Activated CD4-positive, alpha-beta memory T cell treated with anti-CD3 and anti-CD28 coated beads for 36 hours (primary cell): ENCODE measurements at regions not wholly inside any gene's neighbourhood (a gene's known extent, or its start where the extent isn't known, plus 50 kb on each side); places are given as distances from the start of the nearest gene placed in this dataset.
"Not testable (repeated sequence)": the region's sequence is repeated elsewhere in the genome, so short reads cannot be mapped to it uniquely, and the experiment has no call there.

Experiments used
- CTCF ChIA-PET: fragments of 350-600 bp; sonication (Branson Sonifier 250); formaldehyde crosslinking; loops from one replicate; lab custom pipeline; 2021; ENCODE audit warnings: antibody characterized with exemption, inconsistent platforms; lab: Charles Lee
- POLR2A ChIA-PET: fragments of 350-600 bp; sonication (Branson Sonifier 250); formaldehyde crosslinking; loops from one replicate; lab custom pipeline; 2021; ENCODE audit warnings: antibody characterized with exemption; lab: Charles Lee
- DNase-seq: peaks from one replicate; pipeline ENCODE4 v3.0.0-alpha.2; 2020
- H3K27ac Mint-ChIP-seq: one replicate; pipeline ENCODE4 v1.8.0; 2021; ENCODE audit warnings: mixed read lengths
- H3K27me3 Mint-ChIP-seq: one replicate; pipeline ENCODE4 v1.8.0; 2021; ENCODE audit warnings: mixed read lengths
- H3K36me3 Mint-ChIP-seq: one replicate; pipeline ENCODE4 v1.8.0; 2021; ENCODE audit warnings: mixed read lengths
- H3K4me1 Mint-ChIP-seq: one replicate; pipeline ENCODE4 v1.8.0; 2021; ENCODE audit warnings: low read depth, mixed read lengths
- H3K4me3 Mint-ChIP-seq: one replicate; pipeline ENCODE4 v1.8.0; 2021; ENCODE audit warnings: mild to moderate bottlenecking, mixed read lengths
- H3K9me3 Mint-ChIP-seq: one replicate; pipeline ENCODE4 v1.8.0; 2021; ENCODE audit warnings: mixed read lengths
- intact Hi-C: fragments of 100-400 bp; cut with micrococcal nuclease; formaldehyde crosslinking; loops from one replicate; pipeline ENCODE4 v1.15.1; 2023

GRCh38 chr4:26204249-26204825 is 116.5 kb upstream of the RBPJ start:
- no peaks in the 10 kb centered on the region for H3K9me3 Mint-ChIP-seq
- CTCF ChIA-PET: interaction anchor here (0.6 to 1.2 kb wide), 2 partner anchors 22 to 43 kb away, joined by 3 read pairs; no protein-coding TSS in a partner anchor
- peaks cover 1% of the 10 kb centered on the region for H3K27me3 Mint-ChIP-seq
- peaks cover 24% of the 10 kb centered on the region for H3K4me1 Mint-ChIP-seq
- no peak overlapping the region for H3K4me3 Mint-ChIP-seq
- intact Hi-C loops: no loop called here
- POLR2A ChIA-PET: interaction anchor here (1.1 kb wide), 1 partner anchor 115 kb away, joined by 3 read pairs; no protein-coding TSS in a partner anchor
- DNase-seq: peak; percentile 36
- peak overlapping the region; percentile 10 for H3K27ac Mint-ChIP-seq
- H3K36me3 Mint-ChIP-seq: no peaks in the 10 kb centered on the region

GRCh38 chr4:26204911-26205370 is 115.9 kb upstream of the RBPJ start:
- H3K9me3 Mint-ChIP-seq: no peaks in the 10 kb centered on the region
- CTCF ChIA-PET: interaction anchor here (0.6 to 1.2 kb wide), 2 partner anchors 21 to 43 kb away, joined by 3 read pairs; no protein-coding TSS in a partner anchor
- no peak overlapping the region for H3K4me3 Mint-ChIP-seq
- H3K27me3 Mint-ChIP-seq: peaks cover 4% of the 10 kb centered on the region
- DNase-seq: no peak
- POLR2A ChIA-PET: interaction anchor here (1.1 kb wide), 1 partner anchor 114 kb away, joined by 3 read pairs; no protein-coding TSS in a partner anchor
- intact Hi-C loops: no loop called here
- no peak overlapping the region for H3K27ac Mint-ChIP-seq
- peaks cover 23% of the 10 kb centered on the region for H3K4me1 Mint-ChIP-seq
- H3K36me3 Mint-ChIP-seq: no peaks in the 10 kb centered on the region

DNA sequence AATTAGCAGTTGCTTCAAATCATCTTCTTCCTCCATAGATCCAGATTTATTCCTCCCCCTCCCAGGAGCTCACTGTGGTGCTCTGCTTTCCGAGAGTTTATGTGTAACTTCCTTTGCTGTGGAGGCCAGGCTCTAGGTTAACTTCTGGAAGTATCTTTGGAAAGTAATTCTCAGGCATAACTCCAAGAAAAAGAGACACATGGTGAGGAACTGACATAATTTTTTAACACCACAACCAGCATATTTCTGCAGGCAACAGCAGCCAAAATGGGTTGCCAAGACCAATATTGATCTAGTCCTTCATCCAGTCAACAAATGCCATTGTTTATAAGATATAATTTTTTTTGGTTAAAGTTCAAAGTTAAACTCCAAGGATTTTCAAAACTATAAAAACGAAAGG is 114.5 kb upstream of the RBPJ start:
- intact Hi-C loops: no loop called here
- Mint-ChIP-seq H3K36me3 (no peaks in the 10 kb centered on the region), H3K27me3 (peaks cover 5% of the 10 kb centered on the region), H3K27ac (no peak overlapping the region), H3K9me3 (no peaks in the 10 kb centered on the region), H3K4me1 (peaks cover 19% of the 10 kb centered on the region), H3K4me3 (no peak overlapping the region)
- CTCF ChIA-PET: no interaction called here
- POLR2A ChIA-PET: no interaction called here
- no peak for DNase-seq

DNA sequence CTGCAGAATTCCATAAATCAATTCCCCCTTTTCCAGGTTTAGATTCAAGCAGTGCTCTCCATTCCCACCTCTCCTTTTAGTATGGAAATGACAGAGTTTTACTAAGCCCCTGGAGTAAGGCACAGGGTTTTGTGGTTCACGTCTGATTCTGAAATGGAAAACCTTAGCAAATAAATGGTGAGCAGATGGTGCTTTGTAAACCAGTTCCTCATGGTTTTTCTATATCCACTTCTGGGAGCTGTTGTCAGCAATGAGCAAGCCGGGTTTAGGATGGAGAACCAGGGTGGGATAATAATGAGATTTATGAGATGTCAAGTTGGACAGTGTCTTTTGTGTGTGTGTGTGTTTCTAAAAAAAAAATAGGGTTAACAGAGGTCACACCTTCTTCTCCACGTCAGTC is 113.8 kb upstream of the RBPJ start:
- intact Hi-C loops: no loop called here
- Mint-ChIP-seq H3K4me1 (peaks cover 17% of the 10 kb centered on the region), H3K4me3 (no peak overlapping the region), H3K36me3 (no peaks in the 10 kb centered on the region), H3K27me3 (peaks cover 5% of the 10 kb centered on the region), H3K27ac (no peak overlapping the region), H3K9me3 (no peaks in the 10 kb centered on the region)
- POLR2A ChIA-PET: no interaction called here
- DNase-seq: no peak
- CTCF ChIA-PET: no interaction called here

DNA sequence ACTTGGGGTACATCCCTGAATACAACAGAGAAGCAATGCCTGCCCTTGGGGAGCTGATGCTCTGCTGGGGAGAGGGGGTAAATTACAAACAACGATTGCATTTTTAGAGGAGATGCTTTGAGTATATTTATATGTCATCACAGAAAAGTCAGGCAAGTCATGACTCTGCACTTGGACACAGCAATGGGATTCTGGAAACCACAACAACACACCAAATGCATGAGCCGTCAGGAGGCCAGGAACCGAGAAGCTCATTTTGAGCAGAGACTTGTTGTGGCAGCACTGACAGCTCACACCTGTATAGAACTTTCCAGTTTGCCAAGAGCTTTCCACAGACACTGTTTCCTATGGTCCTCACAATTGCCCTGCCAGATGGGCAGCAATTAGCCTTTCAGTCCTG is 113.2 kb upstream of the RBPJ start:
- no peak for DNase-seq
- ChIA-PET CTCF (no interaction called here), POLR2A (no interaction called here)
- no peaks in the 10 kb centered on the region for H3K36me3 Mint-ChIP-seq
- intact Hi-C loops: no loop called here
- no peak overlapping the region for H3K4me3 Mint-ChIP-seq
- no peak overlapping the region for H3K27ac Mint-ChIP-seq
- no peaks in the 10 kb centered on the region for H3K9me3 Mint-ChIP-seq
- peaks cover 17% of the 10 kb centered on the region for H3K4me1 Mint-ChIP-seq
- H3K27me3 Mint-ChIP-seq: peaks cover 5% of the 10 kb centered on the region

DNA sequence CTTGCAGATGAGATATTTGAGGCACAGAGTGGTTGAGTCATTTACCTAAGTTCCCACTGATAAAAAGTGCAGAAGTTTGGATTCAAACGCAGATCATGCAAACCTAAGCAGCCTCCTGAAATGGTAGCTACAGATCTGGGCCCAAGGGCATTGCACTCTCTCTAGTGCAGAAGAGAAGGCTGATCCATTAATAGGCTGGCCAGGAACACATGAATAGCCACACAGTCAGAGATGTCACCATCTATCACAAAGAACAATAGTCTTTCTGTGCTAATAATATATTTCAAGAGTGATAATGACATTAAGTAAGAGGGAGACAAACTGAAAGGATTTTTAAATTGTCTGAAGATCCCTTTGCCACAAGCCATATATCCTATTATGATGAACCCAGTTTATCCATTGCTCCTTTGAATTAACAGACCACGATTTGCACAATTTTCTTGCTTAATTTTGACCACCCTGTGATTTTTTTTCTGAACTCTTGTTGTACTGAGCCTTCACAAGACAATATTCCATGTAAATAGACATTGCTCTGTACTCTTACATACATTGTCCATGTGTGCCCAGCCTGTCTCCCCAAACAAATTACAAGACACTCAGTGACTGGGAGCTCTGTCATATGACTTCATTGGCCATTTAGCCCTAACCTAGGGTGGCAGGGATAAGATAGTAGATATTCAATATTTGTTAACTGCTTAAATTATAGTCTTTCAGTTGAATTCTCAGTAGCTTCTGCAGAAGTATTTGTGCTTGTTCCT is 112.4 kb upstream of the RBPJ start:
- Mint-ChIP-seq H3K9me3 (no peaks in the 10 kb centered on the region), H3K27me3 (peaks cover 5% of the 10 kb centered on the region)
- POLR2A ChIA-PET: no interaction called here

DNA sequence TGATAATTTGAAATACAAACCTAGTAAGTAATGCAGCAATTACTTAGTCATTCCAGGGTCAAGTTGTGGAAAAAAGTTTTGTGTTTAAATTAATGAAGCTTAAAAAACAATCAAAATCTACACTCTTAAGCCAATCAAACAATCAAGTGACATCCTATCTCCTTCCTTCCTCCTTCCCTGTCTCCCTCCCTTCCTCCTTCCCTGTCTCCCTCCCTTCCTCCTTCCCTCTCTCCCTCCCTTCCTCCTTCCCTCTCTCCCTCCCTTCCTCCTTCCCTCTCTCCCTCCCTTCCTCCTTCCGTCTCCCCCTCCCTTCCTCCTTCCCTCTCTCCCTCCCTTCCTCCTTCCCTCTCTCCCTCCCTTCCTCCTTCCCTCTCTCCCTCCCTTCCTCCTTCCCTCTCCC is 111.4 kb upstream of the RBPJ start:
- peaks cover 11% of the 10 kb centered on the region for H3K4me1 Mint-ChIP-seq
- DNase-seq, H3K27me3 Mint-ChIP-seq, H3K36me3 Mint-ChIP-seq, H3K27ac Mint-ChIP-seq, POLR2A ChIA-PET, H3K9me3 Mint-ChIP-seq, intact Hi-C loops, H3K4me3 Mint-ChIP-seq: not testable (repeated sequence)
- CTCF ChIA-PET: interaction anchor here (1.1 to 2.3 kb wide), 2 partner anchors 10 to 121 kb away, joined by 4 to 6 read pairs; no protein-coding TSS in a partner anchor

More for the DNA sequence above, 112.4 kb upstream of the RBPJ start:
- intact Hi-C loops: no loop called here
- Mint-ChIP-seq H3K27ac (no peak overlapping the region), H3K36me3 (no peaks in the 10 kb centered on the region), H3K4me3 (no peak overlapping the region), H3K4me1 (peaks cover 15% of the 10 kb centered on the region)
- no peak for DNase-seq
- CTCF ChIA-PET: interaction anchor here (1.1 kb wide), 1 partner anchor 122 kb away, joined by 4 read pairs; no protein-coding TSS in a partner anchor

- Mint-ChIP-seq H3K4me1 (peaks cover 7% of the 10 kb centered on the region), H3K9me3 (no peaks in the 10 kb centered on the region), H3K4me3 (no peak overlapping the region), H3K36me3 (no peaks in the 10 kb centered on the region), H3K27me3 (peaks cover 5% of the 10 kb centered on the region), H3K27ac (no peak overlapping the region)
- ChIA-PET POLR2A (no interaction called here), CTCF (no interaction called here)
- DNase-seq: no peak
- intact Hi-C loops: no loop called here
These were observed 108.3 kb upstream of the RBPJ start for GRCh38 chr4:26212528-26212927.

DNA sequence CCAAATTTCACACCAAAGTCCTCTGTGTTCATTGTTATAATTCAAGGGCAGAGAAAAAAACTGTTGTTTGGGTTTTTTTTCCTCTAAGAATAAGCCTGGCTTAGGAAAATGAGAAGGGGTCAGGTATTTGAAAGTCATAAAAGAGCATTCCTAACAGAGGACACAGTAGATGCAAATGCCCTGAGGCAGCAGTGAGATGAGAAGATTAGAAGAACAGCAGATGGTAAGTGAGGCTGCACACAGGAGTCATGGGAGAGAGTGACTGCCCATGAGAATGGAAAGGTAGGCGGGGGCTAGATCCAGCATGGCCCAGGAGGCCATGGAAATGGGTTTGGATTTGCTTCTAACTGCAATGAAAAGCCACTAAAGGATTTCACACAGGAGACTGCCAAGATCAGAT is 107.5 kb upstream of the RBPJ start:
- no peaks in the 10 kb centered on the region for H3K36me3 Mint-ChIP-seq
- CTCF ChIA-PET: no interaction called here
- intact Hi-C loops: no loop called here
- no peaks in the 10 kb centered on the region for H3K9me3 Mint-ChIP-seq
- no peak overlapping the region for H3K4me3 Mint-ChIP-seq
- peaks cover 5% of the 10 kb centered on the region for H3K27me3 Mint-ChIP-seq
- no peak overlapping the region for H3K27ac Mint-ChIP-seq
- peaks cover 7% of the 10 kb centered on the region for H3K4me1 Mint-ChIP-seq
- POLR2A ChIA-PET: no interaction called here
- no peak for DNase-seq

DNA sequence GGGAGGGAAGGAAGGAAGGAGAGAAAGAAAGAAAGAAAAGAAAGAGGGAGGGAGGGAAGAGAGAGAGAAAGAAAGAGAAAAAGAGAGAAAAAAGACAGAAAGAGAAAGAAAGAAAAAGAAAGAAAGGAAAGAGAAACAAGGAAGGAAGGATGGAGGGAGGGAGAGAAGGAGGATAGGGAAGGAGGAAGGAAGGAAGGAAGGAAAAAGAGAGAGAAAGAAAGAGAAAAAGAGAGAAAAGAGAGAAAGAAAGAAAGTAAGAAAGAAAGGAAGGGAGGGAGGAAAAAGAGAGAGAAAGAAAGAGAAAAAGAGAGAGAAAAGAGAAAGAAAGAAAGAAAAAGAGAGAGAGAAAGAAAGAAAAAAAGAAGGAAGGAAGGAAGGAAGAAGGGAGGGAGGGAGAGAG is 105.8 kb upstream of the RBPJ start:
- POLR2A ChIA-PET: no interaction called here
- CTCF ChIA-PET: no interaction called here
- H3K4me3 Mint-ChIP-seq: no peak overlapping the region
- intact Hi-C loops: no loop called here
- no peaks in the 10 kb centered on the region for H3K36me3 Mint-ChIP-seq
- H3K27ac Mint-ChIP-seq: no peak overlapping the region
- peaks cover 7% of the 10 kb centered on the region for H3K4me1 Mint-ChIP-seq
- DNase-seq: no peak
- H3K9me3 Mint-ChIP-seq: no peaks in the 10 kb centered on the region
- H3K27me3 Mint-ChIP-seq: peaks cover 2% of the 10 kb centered on the region

DNA sequence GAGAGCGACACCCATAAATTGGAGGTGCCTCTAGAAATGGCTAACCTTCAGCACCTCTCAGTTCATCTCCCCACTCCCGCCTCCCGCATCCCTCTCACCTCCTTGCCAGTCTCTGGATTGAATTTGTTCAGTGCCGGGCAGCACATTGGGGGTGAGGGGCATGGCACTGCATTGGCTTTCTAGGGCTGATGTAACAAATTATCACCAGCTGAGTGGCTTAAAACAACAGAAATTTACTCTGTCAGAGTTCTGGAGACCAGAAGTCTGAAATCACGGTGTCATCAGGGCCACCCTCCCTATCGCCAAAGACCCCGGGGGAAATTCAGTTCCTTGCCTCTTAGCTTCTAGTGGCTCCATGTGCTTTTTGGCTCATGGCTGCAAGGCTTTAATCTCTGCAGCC is 105.1 kb upstream of the RBPJ start:
- ChIA-PET CTCF (no interaction called here), POLR2A (no interaction called here)
- Mint-ChIP-seq H3K4me1 (peaks cover 7% of the 10 kb centered on the region), H3K27me3 (no peaks in the 10 kb centered on the region), H3K36me3 (no peaks in the 10 kb centered on the region), H3K27ac (no peak overlapping the region), H3K4me3 (no peak overlapping the region), H3K9me3 (no peaks in the 10 kb centered on the region)
- DNase-seq: no peak
- intact Hi-C loops: no loop called here

DNA sequence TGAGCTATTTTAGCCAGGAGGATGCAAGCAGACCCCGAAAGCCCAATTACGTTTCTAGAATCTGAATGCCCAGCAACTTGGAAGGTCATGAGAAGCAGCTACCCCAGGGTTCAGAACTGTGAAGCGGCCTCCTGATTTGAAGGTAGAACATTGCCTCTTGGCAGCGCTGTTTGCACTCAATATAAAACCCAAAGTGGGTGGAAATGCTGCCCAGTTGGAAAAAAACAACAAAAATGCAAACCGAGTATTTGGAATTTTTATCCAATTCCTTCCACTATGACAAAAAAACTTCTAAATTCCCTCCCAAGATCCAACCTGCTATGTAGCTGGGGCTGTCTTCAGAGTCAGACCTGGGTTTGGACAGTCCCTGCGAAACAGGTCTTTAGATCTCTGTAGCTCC is 103.3 kb upstream of the RBPJ start:
- CTCF ChIA-PET: interaction anchor here (0.8 kb wide), 1 partner anchor 218 kb away, joined by 3 read pairs; no protein-coding TSS in a partner anchor
- H3K4me3 Mint-ChIP-seq: no peak overlapping the region
- no peaks in the 10 kb centered on the region for H3K9me3 Mint-ChIP-seq
- no peaks in the 10 kb centered on the region for H3K27me3 Mint-ChIP-seq
- no peak overlapping the region for H3K27ac Mint-ChIP-seq
- no peak for DNase-seq
- intact Hi-C loops: no loop called here
- no peaks in the 10 kb centered on the region for H3K36me3 Mint-ChIP-seq
- POLR2A ChIA-PET: no interaction called here
- peaks cover 7% of the 10 kb centered on the region for H3K4me1 Mint-ChIP-seq
